Neural cell (in vitro differentiated cells): ENCODE measurements at regions not wholly inside any gene's neighbourhood (a gene's known extent, or its start where the extent isn't known, plus 50 kb on each side); places are given as distances from the start of the nearest gene placed in this dataset.

ENCODE experiments used
- H2AFZ ChIP-seq: fragments of 200-600, 300-800 bp; sonication (generic), shearing (Covaris generic); 2 replicates; pipeline ENCODE4 v1.6.0; 2014; ENCODE audit warnings: low read depth, mild to moderate bottlenecking, antibody characterized with exemption, low read length, moderate library complexity
- H3F3A ChIP-seq: fragments of 200-600 bp; shearing (Covaris generic); 2 replicates; pipeline ENCODE4 v1.6.1; 2016; ENCODE audit warnings: mild to moderate bottlenecking, moderate library complexity, mixed read lengths, antibody characterized with exemption, low read length; ENCODE audit not compliant: insufficient read depth, poor library complexity, severe bottlenecking
- H3K27ac ChIP-seq: fragments of 200-600, 300-800 bp; sonication (generic), shearing (Covaris generic); 2 replicates; pipeline ENCODE4 v1.5.1; 2014; ENCODE audit warnings: mild to moderate bottlenecking, low read length, moderate library complexity
- H3K27me3 ChIP-seq: fragments of 300-800, 200-600 bp; sonication (generic), shearing (Covaris generic); 2 replicates; pipeline ENCODE4 v1.6.0; 2014; ENCODE audit warnings: mild to moderate bottlenecking, low read depth, low read length, moderate library complexity; ENCODE audit not compliant: insufficient read depth
- H3K36me3 ChIP-seq: fragments of 300-800, 200-600 bp; sonication (generic), shearing (Covaris generic); 2 replicates; pipeline ENCODE4 v1.5.1; 2014; ENCODE audit warnings: mild to moderate bottlenecking, antibody characterized with exemption, low read length, moderate library complexity; ENCODE audit not compliant: insufficient read depth
- H3K4me2 ChIP-seq: fragments of 300-800, 200-600 bp; sonication (generic), shearing (Covaris generic); 2 replicates; pipeline ENCODE4 v1.6.0; 2014; ENCODE audit warnings: mild to moderate bottlenecking, low read length
- H3K4me3 ChIP-seq: fragments of 300-800, 200-600 bp; sonication (generic), shearing (Covaris generic); 2 replicates; pipeline ENCODE4 v1.5.1; 2014; ENCODE audit warnings: mild to moderate bottlenecking, low read length, moderate library complexity
- H3K79me2 ChIP-seq: fragments of 200-600 bp; shearing (Covaris generic); replicated peaks from 2 replicates; pipeline ENCODE4 v1.6.0; 2014; ENCODE audit warnings: mild to moderate bottlenecking, low read length, moderate library complexity; ENCODE audit not compliant: insufficient read depth
- H3K9ac ChIP-seq: fragments of 300-800, 200-600 bp; sonication (generic), shearing (Covaris generic); 2 replicates; pipeline ENCODE4 v1.6.1; 2016; ENCODE audit warnings: mild to moderate bottlenecking, low read length, mixed read lengths
- H3K9me2 ChIP-seq: fragments of 200-600 bp; shearing (Covaris generic); 2 replicates; pipeline ENCODE4 v1.6.1; 2016; ENCODE audit warnings: mild to moderate bottlenecking, low read length, mixed read lengths; ENCODE audit not compliant: insufficient read depth
- H3K9me3 ChIP-seq: fragments of 200-600, 300-800 bp; sonication (generic), shearing (Covaris generic); 2 replicates; pipeline ENCODE4 v1.6.1; 2016; ENCODE audit warnings: mild to moderate bottlenecking, mixed run types, low read length, moderate library complexity, mixed read lengths
- H4K20me1 ChIP-seq: fragments of 200-600 bp; shearing (Covaris generic); 2 replicates; pipeline ENCODE4 v1.6.1; 2016; ENCODE audit warnings: mild to moderate bottlenecking, mixed run types; ENCODE audit not compliant: insufficient read depth
- CTCF ChIP-seq: fragments of 450-650 bp; IDR thresholded peaks from 2 replicates; pipeline ENCODE4 v1.5.1; 2014; ENCODE audit warnings: antibody characterized with exemption, mild to moderate bottlenecking, moderate library complexity; ENCODE audit not compliant: poor library complexity, severe bottlenecking
- EP300 ChIP-seq: fragments of 450-650 bp; conservative IDR thresholded peaks from 2 replicates; pipeline ENCODE4 v1.6.1; 2014; ENCODE audit warnings: antibody characterized with exemption, mild to moderate bottlenecking, moderate library complexity; ENCODE audit not compliant: poor library complexity, severe bottlenecking
- EZH2 ChIP-seq: fragments of 200-600, 300-800 bp; shearing (Covaris generic), sonication (generic); IDR thresholded peaks from 2 replicates; pipeline ENCODE4 v1.6.1; 2014; ENCODE audit warnings: antibody characterized with exemption, low read length, borderline replicate concordance, mild to moderate bottlenecking; ENCODE audit not compliant: insufficient read depth, poor library complexity, severe bottlenecking
- MXI1 ChIP-seq: fragments of 450-650 bp; conservative IDR thresholded peaks from 2 replicates; pipeline ENCODE4 v1.6.1; 2014; ENCODE audit warnings: antibody characterized with exemption, mild to moderate bottlenecking; ENCODE audit not compliant: poor library complexity, severe bottlenecking
- POLR2AphosphoS5 ChIP-seq: IDR thresholded peaks from 2 replicates; pipeline ENCODE4 v1.6.1; 2012
- RAD21 ChIP-seq: fragments of 450-650 bp; conservative IDR thresholded peaks from 2 replicates; pipeline ENCODE4 v1.6.1; 2014; ENCODE audit warnings: antibody characterized with exemption, mild to moderate bottlenecking, moderate library complexity
- REST ChIP-seq: IDR thresholded peaks from 2 replicates; pipeline ENCODE4 v1.6.1; 2012; ENCODE audit warnings: borderline replicate concordance
- SMC3 ChIP-seq: fragments of 450-650 bp; conservative IDR thresholded peaks from 2 replicates; pipeline ENCODE4 v1.6.1; 2014; ENCODE audit warnings: antibody characterized with exemption, mild to moderate bottlenecking, moderate library complexity; ENCODE audit not compliant: poor library complexity
- TAF1 ChIP-seq: IDR thresholded peaks from 2 replicates; pipeline ENCODE4 v1.6.1; 2012; ENCODE audit warnings: low read depth

- Histone ChIP-seq H3K27me3 (no peaks in the 10 kb centered on the region), H3K36me3 (no peaks in the 10 kb centered on the region), H3K9me3 (no peaks in the 10 kb centered on the region), H3K79me2 (no peaks in the 10 kb centered on the region), H3F3A (no peaks in the 10 kb centered on the region), H3K27ac (no peak overlapping the region), H3K9me2 (no peaks in the 10 kb centered on the region), H4K20me1 (no peaks in the 10 kb centered on the region), H3K4me3 (no peak overlapping the region), H3K4me2 (no peak overlapping the region), H3K9ac (no peak overlapping the region), H2AFZ (no peak overlapping the region)
- TF ChIP-seq RAD21 (no peak), TAF1 (no peak)
These were observed 155.8 kb downstream of the DRD1 start for GRCh38 chr5:175288048-175288621.

- H3K4me3 ChIP-seq, result no peak overlapping the region
- H3K36me3 ChIP-seq, result no peaks in the 10 kb centered on the region
- H3K27me3 ChIP-seq, result no peaks in the 10 kb centered on the region
- no peaks in the 10 kb centered on the region for H3K79me2 ChIP-seq
- H3K27ac ChIP-seq, result no peak overlapping the region
- no peak overlapping the region for H2AFZ ChIP-seq
- no peak overlapping the region for H3K9ac ChIP-seq
- no peak for TF ChIP-seq EP300
- no peaks in the 10 kb centered on the region for H3K9me2 ChIP-seq
- no peaks in the 10 kb centered on the region for H3K9me3 ChIP-seq
- no peak overlapping the region for H3K4me2 ChIP-seq
- no peaks in the 10 kb centered on the region for H4K20me1 ChIP-seq
- no peaks in the 10 kb centered on the region for H3F3A ChIP-seq
These were observed 157.0 kb downstream of the DRD1 start for GRCh38 chr5:175286981-175287380.

- no peak for TF ChIP-seq TAF1
- TF ChIP-seq RAD21, result no peak
- no peak for TF ChIP-seq EZH2
- TF ChIP-seq SMC3, result no peak
- TF ChIP-seq CTCF, result no peak
- no peak for TF ChIP-seq REST
- no peak for TF ChIP-seq MXI1
- TF ChIP-seq POLR2AphosphoS5, result no peak
- no peak for TF ChIP-seq EP300
- H3K9me2 ChIP-seq, result no peaks in the 10 kb centered on the region
- H2AFZ ChIP-seq, result no peak overlapping the region
- no peaks in the 10 kb centered on the region for H3K27me3 ChIP-seq
- no peaks in the 10 kb centered on the region for H3F3A ChIP-seq
- H3K36me3 ChIP-seq, result no peaks in the 10 kb centered on the region
- H4K20me1 ChIP-seq, result no peaks in the 10 kb centered on the region
- H3K9me3 ChIP-seq, result no peaks in the 10 kb centered on the region
- H3K79me2 ChIP-seq, result no peaks in the 10 kb centered on the region
- no peak overlapping the region for H3K27ac ChIP-seq
- H3K4me3 ChIP-seq, result no peak overlapping the region
- H3K9ac ChIP-seq, result no peak overlapping the region
- H3K4me2 ChIP-seq, result no peak overlapping the region
These were observed 158.7 kb downstream of the DRD1 start for GRCh38 chr5:175285261-175285660.
